Endothelial cell of umbilical vein (primary cell): ENCODE measurements at regions not wholly inside any gene's neighbourhood (a gene's known extent, or its start where the extent isn't known, plus 50 kb on each side); places are given as distances from the start of the nearest gene placed in this dataset.
"Not testable (repeated sequence)": the region's sequence is repeated elsewhere in the genome, so short reads cannot be mapped to it uniquely, and the experiment has no call there.

Experiments
- BruUV-seq: library from RNA; stranded (reverse); fragments of 400-500 nt; replicated peaks from 2 replicates; lab custom pipeline; 2021; lab: Mats Ljungman, UMichigan
- CTCF ChIA-PET: fragments of 300-600, 350-600 bp; sonication (Branson Sonifier 250); formaldehyde crosslinking; loops from one replicate; lab custom pipeline; 2021; ENCODE audit warnings: antibody characterized with exemption, inconsistent platforms; lab: Charles Lee
- POLR2A ChIA-PET: fragments of 300-600, 350-600 bp; sonication (Branson Sonifier 250); formaldehyde crosslinking; loops from one replicate; lab custom pipeline; 2021; ENCODE audit warnings: antibody characterized with exemption, inconsistent platforms; lab: Charles Lee
- DNase-seq: peaks from one replicate; pipeline ENCODE4 v3.0.0-alpha.2; 2011; ENCODE audit warnings: low read depth, low spot score
- FAIRE-seq: peaks from 2 replicates; lab custom pipeline; 2011; peaks lifted over from hg19 to GRCh38; lab: Jason Lieb, UNC
- H2AFZ ChIP-seq: 2 replicates; pipeline ENCODE4 v1.6.0; 2012; ENCODE audit warnings: low read depth, low read length, control low read depth, inconsistent platforms
- H3K27ac ChIP-seq: 2 replicates; pipeline ENCODE4 v1.5.1; 2011; ENCODE audit warnings: low read depth, mild to moderate bottlenecking, control low read depth, low read length, moderate library complexity; ENCODE audit not compliant: insufficient read depth
- H3K27me3 ChIP-seq, 2 experiments: 2 replicates each; pipeline versions ENCODE4 v1.6.0 to v1.6.1; 2011; ENCODE audit warnings: low read length in 2 of 2, mixed read lengths in 1 of 2; ENCODE audit not compliant: control insufficient read depth in 2 of 2, insufficient read depth in 2 of 2
- H3K36me3 ChIP-seq, 2 experiments: 2 replicates in 1 of 2; 3 replicates in 1 of 2; pipeline ENCODE4 v1.5.1; 2011; ENCODE audit warnings: low read length in 2 of 2, mild to moderate bottlenecking in 1 of 2, moderate library complexity in 1 of 2; ENCODE audit not compliant: control insufficient read depth in 2 of 2, insufficient read depth in 2 of 2; ENCODE audit errors: extremely low read depth in 1 of 2
- H3K4me1 ChIP-seq: 3 replicates; pipeline ENCODE4 v1.5.1; 2011; ENCODE audit warnings: mild to moderate bottlenecking, low read length; ENCODE audit not compliant: control insufficient read depth, insufficient read depth; ENCODE audit errors: extremely low read depth
- H3K4me2 ChIP-seq: 2 replicates; pipeline ENCODE4 v1.6.1; 2011; ENCODE audit warnings: low read length, control low read depth, mixed read lengths; ENCODE audit not compliant: insufficient read depth
- H3K4me3 ChIP-seq, 3 experiments: fragments of 200-600 bp in 1 of 3; sonication (generic), shearing (Covaris generic) in 1 of 3; replicated peaks in 1 of 3; 2 replicates each; pipeline ENCODE4 v1.5.1; 2011 to 2016; ENCODE audit warnings: control low read depth in 3 of 3, low read length in 3 of 3, mild to moderate bottlenecking in 2 of 3, inconsistent platforms in 1 of 3, low read depth in 1 of 3, moderate library complexity in 1 of 3; ENCODE audit not compliant: insufficient read depth in 1 of 3
- H3K79me2 ChIP-seq: 2 replicates; pipeline ENCODE4 v1.6.0; 2012; ENCODE audit warnings: low read length, inconsistent platforms; ENCODE audit not compliant: control insufficient read depth, insufficient read depth
- H3K9ac ChIP-seq: replicated peaks from 2 replicates; pipeline ENCODE3; 2011; ENCODE audit warnings: low read length, control low read depth; ENCODE audit not compliant: insufficient read depth; ENCODE audit errors: extremely low read depth
- H3K9me1 ChIP-seq: replicated peaks from 3 replicates; pipeline ENCODE4 v1.6.0; 2011; ENCODE audit warnings: mild to moderate bottlenecking, low read length; ENCODE audit not compliant: control insufficient read depth, insufficient read depth; ENCODE audit errors: extremely low read depth
- H3K9me3 ChIP-seq: replicated peaks from 2 replicates; pipeline ENCODE4 v1.5.1; 2012; ENCODE audit warnings: low read length, inconsistent platforms; ENCODE audit not compliant: control insufficient read depth, insufficient read depth
- H4K20me1 ChIP-seq: replicated peaks from 2 replicates; pipeline ENCODE3; 2011; ENCODE audit warnings: mild to moderate bottlenecking, low read length; ENCODE audit not compliant: control insufficient read depth, insufficient read depth; ENCODE audit errors: extremely low read depth
- CTCF ChIP-seq, 2 donors: IDR thresholded peaks; 1 replicate in 1 of 2; 2 replicates in 1 of 2; pipeline ENCODE4 v1.5.1; 2011; ENCODE audit warnings: low read length in 2 of 2, mild to moderate bottlenecking in 2 of 2, moderate library complexity in 2 of 2, control low read depth in 1 of 2, inconsistent platforms in 1 of 2, low read depth in 1 of 2; ENCODE audit not compliant: insufficient read depth in 1 of 2; ENCODE audit errors: extremely low read depth in 1 of 2
- EZH2 ChIP-seq: IDR thresholded peaks from 2 replicates; pipeline ENCODE4 v1.6.1; 2012; ENCODE audit warnings: borderline replicate concordance, low read depth, mild to moderate bottlenecking, moderate library complexity, low read length, inconsistent platforms; ENCODE audit not compliant: severe bottlenecking
- FOS ChIP-seq: IDR thresholded peaks from 2 replicates; pipeline ENCODE4 v1.6.1; 2011; ENCODE audit warnings: mild to moderate bottlenecking, low read length, moderate library complexity, borderline replicate concordance; ENCODE audit not compliant: insufficient read depth
- GATA2 ChIP-seq: IDR thresholded peaks from 2 replicates; pipeline ENCODE4 v1.7.0; 2011; ENCODE audit warnings: low read depth, mild to moderate bottlenecking, moderate library complexity, mixed read lengths, low read length; ENCODE audit not compliant: insufficient read length, insufficient read depth
- JUN ChIP-seq: IDR thresholded peaks from 2 replicates; pipeline ENCODE4 v1.6.1; 2011; ENCODE audit warnings: borderline replicate concordance, low read depth; ENCODE audit not compliant: insufficient read length, insufficient read depth
- MAX ChIP-seq: IDR thresholded peaks from 2 replicates; pipeline ENCODE4 v1.6.1; 2011; ENCODE audit not compliant: insufficient read depth, insufficient read length
- MYC ChIP-seq: IDR thresholded peaks from one replicate; pipeline ENCODE4 v1.6.1; 2011; ENCODE audit warnings: mild to moderate bottlenecking, low read depth, low read length
- POLR2A ChIP-seq: IDR thresholded peaks from 2 replicates; pipeline ENCODE4 v1.6.1; 2012; ENCODE audit warnings: low read depth, mild to moderate bottlenecking, control low read depth, low read length
- POLR2AphosphoS5 ChIP-seq: IDR thresholded peaks from 2 replicates; pipeline ENCODE4 v1.6.1; 2012; ENCODE audit warnings: low read depth, mild to moderate bottlenecking, control low read depth, low read length, moderate library complexity; ENCODE audit not compliant: insufficient read depth
- dilution Hi-C: fragments of 300-500 bp; cut with MboI; formaldehyde crosslinking; loops from one replicate; pipeline ENCODE4 v1.15.0; 2019; ENCODE audit warnings: low sequenced_read_pairs; ENCODE audit not compliant: extremely low pct_ligation_motif_present
- intact Hi-C: fragments of 100-400 bp; cut with micrococcal nuclease; formaldehyde crosslinking; loops from one replicate; pipeline ENCODE4 v1.10.0; 2022

- BruUV-seq, result no TSS peak
- POLR2A ChIA-PET, result no interaction called here
- intact Hi-C loops, result no loop called here
- Histone ChIP-seq H3K27ac (no peak overlapping the region), H4K20me1 (no peaks in the 10 kb centered on the region), H3K4me2 (no peak overlapping the region), H3K36me3 (no peaks in the 10 kb centered on the region), H3K4me1 (no peaks in the 10 kb centered on the region), H3K9ac (no peak overlapping the region), H3K9me3 (no peaks in the 10 kb centered on the region), H2AFZ (no peak overlapping the region), H3K79me2 (no peaks in the 10 kb centered on the region), H3K9me1 (no peaks in the 10 kb centered on the region), H3K27me3 (no peaks in the 10 kb centered on the region), H3K4me3 (no peak overlapping the region)
- dilution Hi-C loops, result no loop called here
- DNase-seq (no peak), FAIRE-seq (no peak)
- TF ChIP-seq MAX, result no peak
- no peak for TF ChIP-seq FOS
- TF ChIP-seq POLR2AphosphoS5, result no peak
- TF ChIP-seq POLR2A, result no peak
- TF ChIP-seq CTCF (IDR thresholded peaks at IDR 0.05; ENCODE audit: extremely low read depth in 1 of 2, insufficient read depth in 1 of 2, low read depth in 1 of 2, low read length in 2 of 2), result no peak
- TF ChIP-seq EZH2, result no peak
- TF ChIP-seq MYC, result no peak
- no peak for TF ChIP-seq JUN
- TF ChIP-seq GATA2, result no peak
- CTCF ChIA-PET, result no interaction called here
These were observed 423.4 kb upstream of the IMPG1 start for GRCh38 chr6:76495909-76496308.

GRCh38 chr6:76491376-76491775, 418.9 kb upstream of the IMPG1 start:
- H3K9ac ChIP-seq, BruUV-seq, dilution Hi-C loops, H2AFZ ChIP-seq, H3K4me2 ChIP-seq, H3K9me3 ChIP-seq, H3K36me3 ChIP-seq, FAIRE-seq, H3K27ac ChIP-seq, H3K9me1 ChIP-seq, CTCF ChIA-PET, H3K4me1 ChIP-seq, H3K27me3 ChIP-seq, POLR2A ChIA-PET, DNase-seq, H3K4me3 ChIP-seq, intact Hi-C loops, H3K79me2 ChIP-seq, H4K20me1 ChIP-seq: not testable (repeated sequence)
